ENCODE measurements at regions not wholly inside any gene's neighbourhood (a gene's known extent, or its start where the extent isn't known, plus 50 kb on each side); places are given as distances from the start of the nearest gene placed in this dataset.

DNA sequence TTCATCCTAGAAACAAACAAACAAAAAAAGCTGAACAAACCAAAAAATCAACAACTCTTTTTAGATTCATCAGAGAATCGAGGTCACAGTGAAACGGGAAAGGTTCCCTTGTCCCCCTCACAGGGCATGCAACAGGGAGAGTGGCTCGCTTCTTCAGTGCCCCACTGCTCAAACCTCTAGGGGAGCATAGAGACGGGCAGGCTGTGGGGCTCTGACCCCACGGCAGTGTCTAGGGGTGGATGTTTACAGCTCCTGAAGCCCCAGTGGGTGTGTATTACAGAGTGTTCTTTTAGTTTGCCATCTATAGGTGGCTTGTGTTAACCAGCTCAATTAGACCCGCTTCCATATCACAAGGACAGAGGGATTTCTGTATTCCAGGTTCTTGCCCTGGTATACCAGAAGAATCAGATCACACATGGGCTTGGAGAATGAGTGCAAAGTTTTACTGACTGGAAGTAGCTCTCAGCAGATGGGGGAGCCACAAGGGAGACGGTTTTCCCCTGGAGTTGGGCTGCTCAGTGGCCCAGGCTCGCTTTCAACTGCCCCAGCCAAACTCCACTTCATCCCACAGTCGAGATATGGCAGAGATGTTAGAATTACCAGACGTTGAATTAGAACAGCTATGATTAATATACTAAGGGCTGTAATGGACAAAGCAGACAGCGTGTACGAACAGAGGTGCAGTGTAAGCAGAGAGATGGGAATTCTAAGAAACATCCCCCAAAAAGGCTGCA is 192.6 kb upstream of the CST7 start:
- TF ChIP-seq, protein P1, sequence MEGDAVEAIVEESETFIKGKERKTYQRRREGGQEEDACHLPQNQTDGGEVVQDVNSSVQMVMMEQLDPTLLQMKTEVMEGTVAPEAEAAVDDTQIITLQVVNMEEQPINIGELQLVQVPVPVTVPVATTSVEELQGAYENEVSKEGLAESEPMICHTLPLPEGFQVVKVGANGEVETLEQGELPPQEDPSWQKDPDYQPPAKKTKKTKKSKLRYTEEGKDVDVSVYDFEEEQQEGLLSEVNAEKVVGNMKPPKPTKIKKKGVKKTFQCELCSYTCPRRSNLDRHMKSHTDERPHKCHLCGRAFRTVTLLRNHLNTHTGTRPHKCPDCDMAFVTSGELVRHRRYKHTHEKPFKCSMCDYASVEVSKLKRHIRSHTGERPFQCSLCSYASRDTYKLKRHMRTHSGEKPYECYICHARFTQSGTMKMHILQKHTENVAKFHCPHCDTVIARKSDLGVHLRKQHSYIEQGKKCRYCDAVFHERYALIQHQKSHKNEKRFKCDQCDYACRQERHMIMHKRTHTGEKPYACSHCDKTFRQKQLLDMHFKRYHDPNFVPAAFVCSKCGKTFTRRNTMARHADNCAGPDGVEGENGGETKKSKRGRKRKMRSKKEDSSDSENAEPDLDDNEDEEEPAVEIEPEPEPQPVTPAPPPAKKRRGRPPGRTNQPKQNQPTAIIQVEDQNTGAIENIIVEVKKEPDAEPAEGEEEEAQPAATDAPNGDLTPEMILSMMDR (IDR thresholded peaks at IDR 0.05): no peak
- TF ChIP-seq POLR2A (IDR thresholded peaks at IDR 0.05) (no peak), EP300 (IDR thresholded peaks at IDR 0.05) (no peak)

All from ovary (tissue), 3 donors.